GM04503 (cell line): ENCODE measurements at regions not wholly inside any gene's neighbourhood (a gene's known extent, or its start where the extent isn't known, plus 50 kb on each side); places are given as distances from the start of the nearest gene placed in this dataset.

ENCODE experiments used
- DNase-seq: peaks from one replicate; pipeline ENCODE4 v3.0.0-alpha.2; 2012; ENCODE audit warnings: low read depth

DNA sequence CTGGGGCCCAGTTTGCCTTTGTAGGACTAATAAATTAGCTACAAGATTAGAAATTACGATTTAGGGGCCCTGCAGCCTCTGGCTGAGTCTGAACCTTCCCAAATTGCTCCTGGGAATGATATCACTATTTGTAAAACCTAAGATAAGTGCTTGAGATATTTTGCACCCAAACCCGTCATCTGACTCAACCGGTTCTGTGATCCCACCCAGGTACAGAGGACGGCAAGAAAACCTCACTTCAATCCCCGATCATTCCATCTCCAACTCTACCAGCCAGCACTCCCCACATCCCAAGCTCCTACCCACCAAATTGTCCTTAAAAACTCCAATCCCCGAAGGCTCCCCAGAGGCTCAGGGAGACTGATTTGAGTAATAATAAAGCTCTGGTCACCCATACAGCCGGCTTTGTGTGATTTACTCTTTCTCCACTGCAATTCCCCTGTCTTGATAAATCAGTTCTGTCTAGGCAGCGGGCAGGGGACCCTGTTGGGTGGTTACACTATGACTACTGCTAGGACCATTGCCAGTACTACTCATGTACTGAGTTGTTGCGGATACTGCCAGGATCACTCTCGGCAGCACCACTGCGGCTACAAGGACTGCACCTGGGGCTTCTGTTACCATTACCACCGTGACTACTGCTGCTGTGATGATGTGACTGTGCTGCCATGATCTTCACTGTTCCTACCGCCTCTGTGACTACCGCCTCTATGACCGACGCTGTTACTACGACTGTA, 73.1 kb downstream of the IRF8 start:
- no peak for DNase-seq

GRCh38 chr16:85974428-85975375, 75.7 kb downstream of the IRF8 start:
- no peak for DNase-seq

- no peak for DNase-seq
Observed at GRCh38 chr16:85975451-85975981, 76.6 kb downstream of the IRF8 start.

DNA sequence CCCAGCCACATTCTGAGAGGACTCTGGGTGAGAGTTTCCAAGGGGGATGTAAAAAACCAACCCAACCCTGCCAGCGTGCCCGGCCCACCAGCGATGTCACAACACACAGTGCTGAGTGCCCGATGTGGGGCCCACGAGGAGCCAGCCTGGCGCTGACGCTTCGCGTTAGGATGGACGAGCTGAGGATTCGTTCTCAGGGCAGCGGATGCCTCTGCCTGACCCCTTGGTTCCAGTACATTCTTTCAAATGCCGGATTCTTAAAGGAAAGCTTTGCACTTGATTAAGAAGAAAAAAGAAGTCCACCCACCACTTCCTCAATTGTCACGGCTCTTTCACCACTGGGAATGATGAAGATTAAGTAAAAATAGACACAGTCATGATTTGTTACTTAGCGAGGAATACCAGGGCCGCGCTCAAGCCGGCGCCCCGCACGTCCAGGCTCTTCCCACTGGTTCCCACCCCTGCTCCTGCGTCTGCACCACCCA, 79.4 kb downstream of the IRF8 start:
- DNase-seq: no peak

- DNase-seq: no peak
Observed at GRCh38 chr16:85978976-85979375, 80.0 kb downstream of the IRF8 start.

DNA sequence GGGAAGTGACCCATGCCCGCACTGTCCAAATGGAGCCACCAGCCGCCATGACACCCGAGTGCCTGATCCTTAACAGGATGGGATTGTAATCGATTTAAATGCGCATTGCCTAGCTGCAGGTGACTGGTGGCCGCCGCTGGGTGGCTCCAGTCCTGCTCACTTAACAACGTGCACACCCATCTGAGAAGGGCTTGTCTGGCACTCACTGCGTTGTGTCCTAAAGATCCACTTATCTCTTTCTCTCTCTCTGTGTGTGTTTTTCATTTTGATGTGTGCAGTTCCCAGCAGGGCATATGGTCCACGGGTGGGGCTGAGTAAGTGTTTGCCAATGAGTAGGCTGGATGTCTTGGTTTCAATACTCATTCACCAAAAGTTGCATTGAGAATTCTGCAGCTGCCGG, 80.6 kb downstream of the IRF8 start:
- no peak for DNase-seq

GRCh38 chr16:85980686-85981085, 81.7 kb downstream of the IRF8 start:
- no peak for DNase-seq

DNA sequence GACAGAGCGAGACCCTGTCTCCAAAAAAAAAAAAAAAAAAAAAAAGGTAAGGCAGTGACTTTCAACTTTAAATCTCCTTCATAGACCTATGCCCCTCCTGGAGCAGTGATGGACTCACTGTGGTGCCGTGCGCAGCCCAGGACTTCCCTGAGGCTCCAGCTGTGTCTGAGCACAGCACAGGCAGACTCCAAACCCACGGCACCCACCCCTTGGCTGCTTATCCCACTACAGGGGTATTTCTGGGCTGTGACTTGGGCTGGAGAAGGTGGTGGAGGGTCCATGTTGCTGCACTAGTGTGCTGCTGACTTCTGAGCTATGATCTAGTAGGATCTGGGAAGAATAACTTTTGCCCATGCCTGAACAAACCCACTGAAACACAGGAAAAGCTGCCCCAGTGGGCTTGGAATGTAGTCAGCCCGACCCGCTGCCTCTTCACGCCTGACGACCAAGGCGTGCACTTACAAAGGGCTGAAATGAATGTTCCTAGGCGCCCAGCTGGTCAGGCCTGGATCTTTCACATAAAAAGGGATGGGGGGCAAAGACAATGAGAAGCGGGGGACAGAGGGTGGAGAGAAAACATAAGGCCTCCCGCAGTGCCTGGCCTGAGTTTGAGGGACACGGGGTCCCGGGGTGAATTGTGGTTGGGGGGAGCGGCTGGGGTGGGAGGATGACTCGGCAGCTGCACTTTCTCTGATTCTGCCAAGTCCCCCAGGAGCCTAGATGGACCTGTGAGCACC, 83.0 kb downstream of the IRF8 start:
- DNase-seq: no peak

GRCh38 chr16:85982563-85982939, 83.6 kb downstream of the IRF8 start:
- DNase-seq: no peak

- DNase-seq: no peak
Observed at GRCh38 chr16:85983064-85983463, 84.1 kb downstream of the IRF8 start.

DNA sequence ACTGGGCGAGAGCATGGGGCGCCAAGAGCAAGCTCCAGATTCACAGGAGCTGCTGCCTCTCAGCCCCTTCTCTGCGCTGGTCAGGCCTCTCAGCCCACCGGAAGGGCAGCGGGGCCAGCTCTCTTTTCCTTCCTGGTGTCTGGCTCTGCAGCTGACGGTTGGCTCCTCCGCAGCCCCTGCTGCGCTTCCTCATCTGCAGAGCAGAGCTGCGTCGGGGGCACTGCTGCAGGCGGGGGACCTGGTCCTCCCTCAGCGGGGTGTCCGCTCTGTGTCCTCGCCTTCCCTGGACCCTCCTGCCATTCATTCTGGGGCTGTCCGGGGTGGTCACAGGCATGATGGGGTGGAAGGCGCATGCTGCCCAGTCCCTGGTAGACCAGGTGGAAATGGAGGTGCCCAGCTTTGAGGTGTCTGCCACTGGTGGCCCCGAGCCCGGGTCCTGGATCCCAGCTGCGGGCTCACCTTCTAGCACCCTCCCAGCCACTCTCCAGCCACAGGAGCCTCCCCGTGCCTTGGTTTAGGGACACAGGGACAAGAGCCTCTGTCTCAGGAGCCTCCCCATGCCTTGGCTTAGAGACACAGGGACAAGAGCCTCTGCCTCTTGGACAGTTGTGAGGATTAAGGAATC, 84.8 kb downstream of the IRF8 start:
- no peak for DNase-seq

DNA sequence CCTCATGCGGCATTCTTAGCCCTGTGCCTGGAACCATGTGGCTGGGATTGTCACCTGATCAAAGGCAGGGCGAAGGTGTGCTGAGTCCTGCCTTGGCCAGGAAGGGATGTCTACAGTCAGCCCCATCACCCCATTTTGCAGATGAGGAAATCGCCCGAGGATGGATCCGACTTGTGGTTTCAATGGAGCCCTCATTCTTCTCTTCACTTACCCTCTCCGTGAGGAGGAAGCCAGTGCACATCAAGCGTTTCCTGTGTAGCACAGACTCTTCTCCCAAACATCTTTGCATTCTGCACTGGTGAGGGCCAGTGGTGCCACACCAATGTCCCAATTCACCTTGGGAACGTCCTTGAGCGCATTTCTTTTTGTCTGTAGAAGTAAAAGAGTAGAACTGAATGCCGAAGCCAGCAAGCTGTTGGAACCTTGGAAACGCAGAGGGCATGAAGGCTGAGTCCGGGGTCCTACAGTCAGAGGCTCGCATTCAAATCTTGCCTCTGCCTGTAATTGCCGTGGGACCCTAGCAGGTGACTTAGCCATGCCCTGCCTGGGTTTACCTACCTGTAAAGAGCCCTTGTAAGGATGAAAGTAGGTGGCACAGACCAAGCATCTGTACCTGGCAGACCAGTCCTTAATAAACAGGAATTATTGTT, 85.4 kb downstream of the IRF8 start:
- DNase-seq: no peak

- no peak for DNase-seq
Observed at GRCh38 chr16:85984947-85985451, 86.0 kb downstream of the IRF8 start.

GRCh38 chr16:85986931-85987749, 88.2 kb downstream of the IRF8 start:
- DNase-seq: no peak

GRCh38 chr16:85987750-85988078, 88.8 kb downstream of the IRF8 start:
- DNase-seq: no peak

DNA sequence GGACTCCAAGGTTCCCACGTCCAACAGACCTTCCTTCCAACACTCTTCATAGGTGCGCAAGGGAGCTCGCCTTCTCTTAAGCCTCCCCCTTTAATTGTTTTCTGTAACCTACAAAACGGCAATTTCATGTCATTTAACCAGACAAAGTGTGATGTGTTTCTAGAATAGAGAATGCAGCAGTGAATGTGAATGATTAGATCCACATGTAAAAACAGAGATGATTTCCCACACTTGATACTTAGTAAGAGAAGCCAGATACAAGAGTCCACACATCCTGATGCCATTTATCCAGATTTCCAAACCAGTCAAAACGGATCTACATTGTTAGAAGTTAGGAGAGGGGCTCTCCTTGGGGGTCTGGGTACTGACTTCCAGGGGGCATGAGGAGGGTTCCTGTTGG, 89.3 kb downstream of the IRF8 start:
- no peak for DNase-seq

DNA sequence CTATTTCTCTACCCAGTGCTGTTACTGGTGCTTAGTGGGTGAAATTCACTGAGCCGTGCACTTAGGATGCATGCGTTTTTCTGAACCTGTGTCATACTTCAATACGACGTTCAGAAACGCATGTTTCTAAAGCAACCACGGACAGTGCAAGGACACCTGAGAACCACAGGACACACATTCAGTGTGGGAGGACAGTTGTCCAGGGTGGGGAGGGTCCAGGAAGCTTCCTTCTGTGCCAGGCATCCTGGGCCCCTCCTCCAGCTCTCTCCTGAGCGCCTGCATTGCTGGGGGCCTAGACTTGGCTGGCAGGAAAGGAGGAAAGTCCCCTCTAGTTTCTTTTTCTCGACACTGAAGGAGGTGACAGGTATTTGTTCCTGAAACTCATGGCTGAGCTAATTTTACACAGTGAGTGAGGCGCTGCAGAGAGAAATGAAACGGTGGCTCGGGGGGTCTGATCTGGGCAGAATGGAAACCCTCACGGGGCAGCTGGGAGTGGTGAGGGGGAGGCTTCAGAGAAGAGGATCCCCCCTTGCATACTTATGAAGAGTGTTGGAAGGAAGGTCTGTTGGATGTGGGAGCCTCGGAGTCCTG, 89.9 kb downstream of the IRF8 start:
- DNase-seq: no peak

DNA sequence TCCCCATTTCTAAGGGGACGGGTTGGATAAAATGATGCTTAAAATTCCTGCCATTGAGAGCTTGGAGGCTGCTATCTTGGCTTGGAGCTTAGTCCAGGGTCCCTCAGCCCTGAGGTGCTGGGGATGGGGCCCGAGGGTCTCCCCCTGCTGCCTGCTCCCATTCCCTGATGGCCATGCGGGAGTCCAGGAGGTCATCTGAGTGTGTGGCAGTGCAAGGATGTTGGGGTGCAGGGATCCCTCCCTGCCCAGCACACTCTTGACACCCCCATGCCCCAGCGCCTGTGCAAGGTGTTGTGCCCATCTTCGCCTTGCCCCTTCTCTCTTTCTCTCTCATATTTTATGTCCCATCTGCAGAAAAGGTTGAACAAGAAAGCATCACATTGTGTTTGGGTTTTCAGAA, 90.4 kb downstream of the IRF8 start:
- DNase-seq: no peak

- no peak for DNase-seq
Observed at GRCh38 chr16:85989863-85990643, 91.1 kb downstream of the IRF8 start.
